Loucy (cell line): ENCODE measurements at regions not wholly inside any gene's neighbourhood (a gene's known extent, or its start where the extent isn't known, plus 50 kb on each side); places are given as distances from the start of the nearest gene placed in this dataset.

Experiments used
- H2AFZ ChIP-seq: fragments of 200-600 bp; sonication (generic); 2 replicates; pipeline ENCODE4 v1.6.0; 2016; ENCODE audit warnings: antibody characterized with exemption, mild to moderate bottlenecking, low read length, moderate library complexity
- H3F3A ChIP-seq: fragments of 200-600 bp; 2 replicates; pipeline ENCODE4 v1.6.0; 2016; ENCODE audit warnings: antibody characterized with exemption, low read depth, mild to moderate bottlenecking
- H3K27me3 ChIP-seq: fragments of 200-600 bp; sonication (generic); 2 replicates; pipeline ENCODE4 v1.6.1; 2014; ENCODE audit warnings: low read length, mild to moderate bottlenecking; ENCODE audit not compliant: insufficient read depth, poor library complexity, severe bottlenecking
- H3K36me3 ChIP-seq: fragments of 200-600 bp; sonication (generic); 2 replicates; pipeline ENCODE4 v1.6.1; 2016; ENCODE audit warnings: low read length; ENCODE audit not compliant: insufficient read depth
- H3K4me1 ChIP-seq: fragments of 200-600 bp; sonication (generic); 2 replicates; pipeline ENCODE4 v1.5.1; 2014; ENCODE audit warnings: low read length, mild to moderate bottlenecking; ENCODE audit not compliant: insufficient read depth, poor library complexity, severe bottlenecking
- H3K4me2 ChIP-seq: fragments of 200-600 bp; sonication (generic); 2 replicates; pipeline ENCODE4 v1.6.0; 2014; ENCODE audit warnings: antibody characterized with exemption, low read length, low read depth, mild to moderate bottlenecking; ENCODE audit not compliant: poor library complexity, severe bottlenecking
- H3K4me3 ChIP-seq: fragments of 200-600 bp; sonication (generic); 2 replicates; pipeline ENCODE4 v1.5.1; 2014; ENCODE audit warnings: low read length, mild to moderate bottlenecking, mixed read lengths; ENCODE audit not compliant: poor library complexity, severe bottlenecking
- H3K79me2 ChIP-seq: fragments of 200-600 bp; sonication (generic); 2 replicates; pipeline ENCODE4 v1.6.1; 2014; ENCODE audit warnings: low read length; ENCODE audit not compliant: insufficient read depth
- H3K9ac ChIP-seq: fragments of 200-600 bp; sonication (generic); 2 replicates; pipeline ENCODE4 v1.6.0; 2014; ENCODE audit warnings: mild to moderate bottlenecking, low read depth, low read length, moderate library complexity; ENCODE audit not compliant: poor library complexity, severe bottlenecking
- H3K9me2 ChIP-seq: fragments of 200-600 bp; sonication (generic); replicated peaks from 2 replicates; pipeline ENCODE4 v1.6.1; 2016; ENCODE audit warnings: low read depth, low read length, mixed read lengths
- H3K9me3 ChIP-seq: fragments of 200-600 bp; sonication (generic); 2 replicates; pipeline ENCODE4 v1.6.1; 2014; ENCODE audit warnings: mild to moderate bottlenecking, antibody characterized with exemption, low read length, low read depth; ENCODE audit not compliant: insufficient read depth
- H4K20me1 ChIP-seq: fragments of 200-600 bp; sonication (generic); 2 replicates; pipeline ENCODE4 v1.6.0; 2014; ENCODE audit warnings: antibody characterized with exemption, low read length, mild to moderate bottlenecking; ENCODE audit not compliant: insufficient read depth, poor library complexity, severe bottlenecking
- EZH2phosphoT487 ChIP-seq: fragments of 200-600 bp; IDR thresholded peaks from 2 replicates; pipeline ENCODE4 v1.6.1; 2018; ENCODE audit warnings: antibody characterized with exemption, mild to moderate bottlenecking, moderate library complexity, borderline replicate concordance
- TF ChIP-seq, protein P1 (sequence below): fragments of 200-600 bp; sonication (generic); conservative IDR thresholded peaks from 2 replicates; pipeline ENCODE4 v1.5.1; 2014; ENCODE audit warnings: mild to moderate bottlenecking, antibody characterized with exemption, low read length

DNA sequence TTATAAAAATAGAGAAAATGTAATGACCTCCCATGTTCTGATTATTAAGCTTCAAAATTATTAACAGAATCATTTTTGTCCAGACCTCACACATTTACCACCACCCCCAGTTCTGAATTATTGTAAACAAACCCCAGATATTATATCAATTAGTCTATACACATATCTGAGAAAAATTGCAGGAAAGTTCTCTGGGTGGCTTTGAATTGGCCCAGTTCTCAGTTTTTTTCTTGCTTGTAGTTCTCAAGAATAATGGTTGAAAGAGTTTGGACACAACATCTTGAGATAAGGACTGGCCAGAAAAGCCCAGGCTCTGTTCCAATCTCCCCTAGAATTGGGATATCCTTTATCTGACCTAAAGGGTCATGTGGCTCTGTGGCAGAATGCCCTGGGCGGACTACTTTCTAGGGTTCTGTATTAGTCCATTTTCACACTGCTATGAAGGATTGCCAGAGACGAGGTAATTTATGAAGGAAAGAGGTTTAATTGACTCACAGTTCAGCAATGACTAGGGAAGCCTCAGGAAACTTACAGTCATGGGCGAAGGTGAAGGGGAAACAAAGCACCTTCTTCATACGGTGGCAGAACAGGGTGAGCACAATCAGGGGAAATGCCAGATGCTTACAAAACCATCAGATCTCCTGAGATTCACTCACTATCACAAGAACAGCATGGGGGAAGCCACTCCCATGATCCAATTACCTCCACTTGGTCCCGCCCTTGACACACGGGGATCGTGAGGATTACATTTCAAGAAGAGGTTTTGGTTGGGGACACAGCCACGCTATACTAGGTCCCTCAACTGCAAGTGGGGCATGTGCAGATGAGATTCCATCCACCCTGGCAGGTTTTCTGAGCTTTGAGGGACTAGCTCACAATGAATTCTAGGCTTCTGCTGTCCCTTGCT, 1504.6 kb upstream of the FLRT2 start:
- Histone ChIP-seq H3K36me3 (no peaks in the 10 kb centered on the region), H3K9ac (no peak overlapping the region), H3K4me1 (no peaks in the 10 kb centered on the region), H3K27me3 (no peaks in the 10 kb centered on the region), H3K4me2 (no peak overlapping the region), H2AFZ (no peak overlapping the region), H3K79me2 (no peaks in the 10 kb centered on the region), H4K20me1 (no peaks in the 10 kb centered on the region), H3K9me2 (no peaks in the 10 kb centered on the region), H3K9me3 (no peaks in the 10 kb centered on the region), H3F3A (no peaks in the 10 kb centered on the region), H3K4me3 (no peak overlapping the region)
- TF ChIP-seq EZH2phosphoT487 = no peak
- TF ChIP-seq, protein P1, sequence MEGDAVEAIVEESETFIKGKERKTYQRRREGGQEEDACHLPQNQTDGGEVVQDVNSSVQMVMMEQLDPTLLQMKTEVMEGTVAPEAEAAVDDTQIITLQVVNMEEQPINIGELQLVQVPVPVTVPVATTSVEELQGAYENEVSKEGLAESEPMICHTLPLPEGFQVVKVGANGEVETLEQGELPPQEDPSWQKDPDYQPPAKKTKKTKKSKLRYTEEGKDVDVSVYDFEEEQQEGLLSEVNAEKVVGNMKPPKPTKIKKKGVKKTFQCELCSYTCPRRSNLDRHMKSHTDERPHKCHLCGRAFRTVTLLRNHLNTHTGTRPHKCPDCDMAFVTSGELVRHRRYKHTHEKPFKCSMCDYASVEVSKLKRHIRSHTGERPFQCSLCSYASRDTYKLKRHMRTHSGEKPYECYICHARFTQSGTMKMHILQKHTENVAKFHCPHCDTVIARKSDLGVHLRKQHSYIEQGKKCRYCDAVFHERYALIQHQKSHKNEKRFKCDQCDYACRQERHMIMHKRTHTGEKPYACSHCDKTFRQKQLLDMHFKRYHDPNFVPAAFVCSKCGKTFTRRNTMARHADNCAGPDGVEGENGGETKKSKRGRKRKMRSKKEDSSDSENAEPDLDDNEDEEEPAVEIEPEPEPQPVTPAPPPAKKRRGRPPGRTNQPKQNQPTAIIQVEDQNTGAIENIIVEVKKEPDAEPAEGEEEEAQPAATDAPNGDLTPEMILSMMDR = no peak

DNA sequence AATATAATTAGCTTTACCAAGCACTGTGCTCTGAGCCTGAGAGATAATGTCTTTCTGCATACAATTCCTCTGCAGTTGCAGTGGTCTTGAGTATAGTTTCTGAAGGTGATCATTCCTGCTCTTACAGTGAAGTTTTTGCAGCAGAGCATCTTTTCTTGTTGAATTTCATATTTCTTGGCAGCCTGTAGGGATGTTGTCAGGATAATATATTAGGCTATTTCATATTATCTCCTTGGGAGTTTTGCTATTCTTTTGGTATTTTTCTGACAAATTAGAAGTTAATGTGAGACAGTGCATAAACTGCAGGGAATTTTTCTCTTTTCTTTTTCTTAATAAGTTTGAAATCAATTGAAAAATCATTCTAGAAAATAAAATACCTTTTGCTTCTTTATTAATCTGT, 1502.6 kb upstream of the FLRT2 start:
- Histone ChIP-seq H3K9me2 (no peaks in the 10 kb centered on the region), H3K9ac (no peak overlapping the region), H3K4me2 (no peak overlapping the region), H3K36me3 (no peaks in the 10 kb centered on the region), H3K9me3 (no peaks in the 10 kb centered on the region), H3K4me1 (no peaks in the 10 kb centered on the region), H3K27me3 (no peaks in the 10 kb centered on the region), H3K79me2 (no peaks in the 10 kb centered on the region), H3K4me3 (no peak overlapping the region), H3F3A (no peaks in the 10 kb centered on the region), H2AFZ (no peak overlapping the region), H4K20me1 (no peaks in the 10 kb centered on the region)
- no peak for TF ChIP-seq EZH2phosphoT487
- TF ChIP-seq, protein P1 = no peak

DNA sequence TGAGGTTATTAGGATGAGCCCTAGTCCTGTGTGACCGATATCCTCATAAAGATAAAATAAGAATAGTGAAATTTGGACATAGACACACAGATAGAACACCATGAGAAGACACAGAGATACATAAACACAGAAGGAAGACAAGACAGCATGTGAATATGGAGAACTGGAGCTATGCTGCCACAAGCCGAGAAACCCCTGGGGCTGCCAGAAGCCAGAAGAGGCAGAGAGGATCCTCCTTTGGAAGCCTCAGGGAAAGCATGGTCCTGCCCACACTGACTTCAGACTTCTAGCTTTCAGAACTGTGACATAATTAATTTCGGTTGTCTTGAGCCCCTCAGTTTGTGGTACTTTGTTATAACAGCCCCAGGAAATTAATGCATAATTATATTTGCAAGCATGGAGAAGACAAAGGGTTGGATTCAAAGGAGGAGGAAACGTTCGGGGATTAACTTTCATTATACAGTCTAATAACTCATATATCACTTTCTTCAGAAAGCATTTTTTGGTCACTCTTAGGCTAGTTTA, 1501.8 kb upstream of the FLRT2 start:
- H3K9me3 ChIP-seq = no peaks in the 10 kb centered on the region
- H3K4me1 ChIP-seq = no peaks in the 10 kb centered on the region
- no peak overlapping the region for H3K4me3 ChIP-seq
- H4K20me1 ChIP-seq = no peaks in the 10 kb centered on the region
- no peaks in the 10 kb centered on the region for H3K79me2 ChIP-seq
- no peaks in the 10 kb centered on the region for H3K27me3 ChIP-seq
- no peak for TF ChIP-seq EZH2phosphoT487
- TF ChIP-seq, protein P1 = no peak
- no peak overlapping the region for H3K4me2 ChIP-seq
- H3K9me2 ChIP-seq = no peaks in the 10 kb centered on the region
- H3K9ac ChIP-seq = no peak overlapping the region
- no peak overlapping the region for H2AFZ ChIP-seq
- no peaks in the 10 kb centered on the region for H3F3A ChIP-seq
- H3K36me3 ChIP-seq = no peaks in the 10 kb centered on the region
